IMR-90 (cell line): ENCODE measurements at regions not wholly inside any gene's neighbourhood (a gene's known extent, or its start where the extent isn't known, plus 50 kb on each side); places are given as distances from the start of the nearest gene placed in this dataset. TPM values are rescaled to one million over a fixed set of nuclear protein-coding genes. Genes with fewer than 3 reads are reported as not detected.

ENCODE experiments used
- microRNA-seq, 2 experiments: library from miRNA; stranded (forward) in 1 of 2; unstranded in 1 of 2; fragments of 10-50 nt in 1 of 2; fragments of <30 nt in 1 of 2; gene quantifications in 1 of 2; microRNA quantifications in 1 of 2; one replicate each; pipeline versions ENCODE3 to v1.1.0; 2013 to 2020; ENCODE audit not compliant: insufficient read depth in 1 of 2, insufficient read length in 1 of 2, unreplicated experiment in 1 of 2
- small RNA-seq, 5 experiments: library from RNA; depleted of rRNA; stranded (forward); fragments of <200 nt; gene quantifications; one replicate each; pipeline ENCODE3, GENCODE V24; 2012

Small RNAs in the stretch of these regions (microRNA-seq; reads per million reads assigned to microRNA genes)
- not detected for gene AC091895.1 (ENCODE audit: insufficient read depth, insufficient read length)
- gene AC091912.1 (ENCODE audit: insufficient read depth, insufficient read length) = not detected
- not detected for gene AC091912.2 (ENCODE audit: insufficient read depth, insufficient read length)
- gene AC091932.2 (ENCODE audit: insufficient read depth, insufficient read length) = not detected
- not detected for gene AC091932.4 (ENCODE audit: insufficient read depth, insufficient read length)
- gene AC091953.1 (ENCODE audit: insufficient read depth, insufficient read length) = not detected
- gene AC091953.2 (ENCODE audit: insufficient read depth, insufficient read length) = not detected
- gene AC091953.3 (ENCODE audit: insufficient read depth, insufficient read length) = not detected
- gene AC091953.5 (ENCODE audit: insufficient read depth, insufficient read length) = not detected
- not detected for gene AC091965.3 (ENCODE audit: insufficient read depth, insufficient read length)
- not detected for gene RNU1-76P (ENCODE audit: insufficient read depth, insufficient read length)

Small RNAs in the stretch of these regions (small RNA-seq; reads per million reads assigned to genes)
- 0 reads per million in 5 experiments for gene AC091895.1
- 0 reads per million in 5 experiments for gene AC091912.1
- gene AC091912.2 = 0 reads per million in 5 experiments
- gene AC091932.2 = 0 reads per million in 5 experiments
- 0 reads per million in 5 experiments for gene AC091932.4
- gene AC091953.1 = 0 reads per million in 5 experiments
- 0 reads per million in 5 experiments for gene AC091953.2
- gene AC091953.3 = 0 to 0.04 (median 0) reads per million in 5 experiments
- 0 reads per million in 5 experiments for gene AC091953.5
- gene AC091965.3 = 0 to 0.08 (median 0) reads per million in 5 experiments
- 0 reads per million in 5 experiments for gene RNU1-76P
